ENCODE measurements at regions not wholly inside any gene's neighbourhood (a gene's known extent, or its start where the extent isn't known, plus 50 kb on each side); places are given as distances from the start of the nearest gene placed in this dataset.

DNA sequence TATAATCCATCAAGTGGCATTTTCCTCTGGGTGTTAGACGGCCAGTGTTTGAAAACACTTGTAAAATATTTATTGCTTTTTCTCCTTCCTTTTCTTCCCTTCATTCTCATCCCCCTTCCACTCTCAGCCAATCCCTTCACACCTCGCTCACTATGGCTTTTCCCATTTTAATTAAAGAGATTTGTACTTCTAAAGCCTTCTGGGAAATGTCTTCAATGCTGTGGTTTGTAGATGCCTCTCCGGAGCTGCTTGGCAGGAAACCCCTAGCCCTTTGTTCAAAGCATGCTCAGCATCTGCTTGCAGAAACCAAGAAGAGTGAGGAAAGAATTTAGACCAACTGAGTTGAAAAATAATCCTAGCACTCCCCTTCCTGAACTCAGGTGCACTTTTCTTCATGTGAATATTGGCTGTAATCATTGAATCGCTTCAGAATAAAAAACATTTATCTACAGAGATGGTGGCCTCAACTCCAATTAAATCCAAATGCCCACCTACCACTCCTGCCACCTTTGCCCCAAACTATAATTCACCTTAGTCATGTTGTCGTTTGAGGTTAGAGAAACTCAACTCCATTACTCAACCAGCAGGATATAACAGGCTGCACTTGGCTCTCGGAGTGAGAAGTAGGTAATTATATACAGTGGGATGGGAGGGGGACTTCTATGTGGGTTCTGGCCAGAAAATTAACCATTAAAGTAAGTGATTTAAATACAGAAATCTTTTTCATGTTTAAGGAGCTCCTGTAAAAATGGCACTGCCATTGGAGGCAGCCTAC, 659.4 kb upstream of the CAMK1G start:
- H3K4me3 Mint-ChIP-seq (ENCODE audit: unreplicated experiment), result no peak overlapping the region
- no peaks in the 10 kb centered on the region for H3K36me3 Mint-ChIP-seq (ENCODE audit: low read depth, unreplicated experiment)
- H3K9me3 Mint-ChIP-seq (ENCODE audit: unreplicated experiment), result no peaks in the 10 kb centered on the region
- DNase-seq (ENCODE audit: low read depth) (peak; percentile 73), FAIRE-seq (no peak)
- H3K27ac ChIP-seq (ENCODE audit: low read depth, low read length), result no peak overlapping the region
- no peak overlapping the region for H2AFZ ChIP-seq (ENCODE audit: low read depth, low read length)
- no peaks in the 10 kb centered on the region for H3K79me2 ChIP-seq (ENCODE audit: insufficient read depth, low read length)
- no peaks in the 10 kb centered on the region for H3K9me3 ChIP-seq (ENCODE audit: insufficient read depth, low read depth, low read length)
- no peak for TF ChIP-seq EZH2 (IDR thresholded peaks at IDR 0.05; ENCODE audit: insufficient read depth, low read length)
- TF ChIP-seq, protein P1, sequence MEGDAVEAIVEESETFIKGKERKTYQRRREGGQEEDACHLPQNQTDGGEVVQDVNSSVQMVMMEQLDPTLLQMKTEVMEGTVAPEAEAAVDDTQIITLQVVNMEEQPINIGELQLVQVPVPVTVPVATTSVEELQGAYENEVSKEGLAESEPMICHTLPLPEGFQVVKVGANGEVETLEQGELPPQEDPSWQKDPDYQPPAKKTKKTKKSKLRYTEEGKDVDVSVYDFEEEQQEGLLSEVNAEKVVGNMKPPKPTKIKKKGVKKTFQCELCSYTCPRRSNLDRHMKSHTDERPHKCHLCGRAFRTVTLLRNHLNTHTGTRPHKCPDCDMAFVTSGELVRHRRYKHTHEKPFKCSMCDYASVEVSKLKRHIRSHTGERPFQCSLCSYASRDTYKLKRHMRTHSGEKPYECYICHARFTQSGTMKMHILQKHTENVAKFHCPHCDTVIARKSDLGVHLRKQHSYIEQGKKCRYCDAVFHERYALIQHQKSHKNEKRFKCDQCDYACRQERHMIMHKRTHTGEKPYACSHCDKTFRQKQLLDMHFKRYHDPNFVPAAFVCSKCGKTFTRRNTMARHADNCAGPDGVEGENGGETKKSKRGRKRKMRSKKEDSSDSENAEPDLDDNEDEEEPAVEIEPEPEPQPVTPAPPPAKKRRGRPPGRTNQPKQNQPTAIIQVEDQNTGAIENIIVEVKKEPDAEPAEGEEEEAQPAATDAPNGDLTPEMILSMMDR (IDR thresholded peaks at IDR 0.05; ENCODE audit: insufficient read depth, low read depth, low read length), result no peak
- no peaks in the 10 kb centered on the region for H3K36me3 ChIP-seq (ENCODE audit: insufficient read depth, low read length)
- no peaks in the 10 kb centered on the region for H3K4me1 ChIP-seq (ENCODE audit: insufficient read depth, low read length)
- no peaks in the 10 kb centered on the region for H3K4me1 Mint-ChIP-seq (ENCODE audit: low read depth, unreplicated experiment)
- H3K27me3 ChIP-seq (ENCODE audit: insufficient read depth, low read length), result no peaks in the 10 kb centered on the region
- H3K27ac Mint-ChIP-seq (ENCODE audit: unreplicated experiment), result no peak overlapping the region
- H3K27me3 Mint-ChIP-seq (ENCODE audit: low read depth, unreplicated experiment), result no peaks in the 10 kb centered on the region
- no peak overlapping the region for H3K9ac ChIP-seq (ENCODE audit: low read length)
- no peaks in the 10 kb centered on the region for H4K20me1 ChIP-seq (ENCODE audit: insufficient read depth, low read length)
- no peak overlapping the region for H3K4me3 ChIP-seq (ENCODE audit: insufficient read depth, low read depth, low read length)
- H3K4me2 ChIP-seq (ENCODE audit: low read length), result no peak overlapping the region

DNA sequence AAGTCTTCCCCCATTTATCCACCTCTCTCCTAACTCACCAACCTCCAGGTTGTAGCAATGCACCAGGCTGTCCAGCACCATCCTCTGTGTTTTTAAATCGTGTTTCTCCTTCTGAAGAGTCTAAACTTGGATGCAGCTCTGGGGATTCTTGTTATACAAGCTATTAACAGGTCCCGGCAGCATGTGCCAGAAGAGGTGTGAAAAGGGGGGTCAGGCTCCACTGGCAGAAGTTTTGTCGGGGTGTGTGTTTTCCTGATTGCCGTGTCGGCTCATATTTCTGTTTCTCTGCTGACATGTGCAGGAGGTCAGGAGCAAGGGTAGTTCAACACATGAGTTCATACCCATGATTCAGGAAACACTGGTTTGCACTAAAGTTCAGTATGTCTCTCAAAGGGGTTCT, 658.6 kb upstream of the CAMK1G start:
- no peak overlapping the region for H3K4me3 Mint-ChIP-seq (ENCODE audit: unreplicated experiment)
- H3K79me2 ChIP-seq (ENCODE audit: insufficient read depth, low read length), result no peaks in the 10 kb centered on the region
- H3K27me3 ChIP-seq (ENCODE audit: insufficient read depth, low read length), result no peaks in the 10 kb centered on the region
- TF ChIP-seq EZH2 (IDR thresholded peaks at IDR 0.05; ENCODE audit: insufficient read depth, low read length), result no peak
- TF ChIP-seq, protein P1 (IDR thresholded peaks at IDR 0.05; ENCODE audit: insufficient read depth, low read depth, low read length), result no peak
- no peak overlapping the region for H3K4me3 ChIP-seq (ENCODE audit: insufficient read depth, low read depth, low read length)
- H3K27ac ChIP-seq (ENCODE audit: low read depth, low read length), result no peak overlapping the region
- no peak overlapping the region for H3K4me2 ChIP-seq (ENCODE audit: low read length)
- FAIRE-seq, result no peak
- no peaks in the 10 kb centered on the region for H3K27me3 Mint-ChIP-seq (ENCODE audit: low read depth, unreplicated experiment)
- no peak overlapping the region for H3K27ac Mint-ChIP-seq (ENCODE audit: unreplicated experiment)
- H3K9me3 Mint-ChIP-seq (ENCODE audit: unreplicated experiment), result no peaks in the 10 kb centered on the region
- H3K9me3 ChIP-seq (ENCODE audit: insufficient read depth, low read depth, low read length), result no peaks in the 10 kb centered on the region
- H3K9ac ChIP-seq (ENCODE audit: low read length), result no peak overlapping the region
- no peak for DNase-seq (ENCODE audit: low read depth)
- H2AFZ ChIP-seq (ENCODE audit: low read depth, low read length), result no peak overlapping the region
- H3K36me3 Mint-ChIP-seq (ENCODE audit: low read depth, unreplicated experiment), result no peaks in the 10 kb centered on the region
- H4K20me1 ChIP-seq (ENCODE audit: insufficient read depth, low read length), result no peaks in the 10 kb centered on the region
- no peaks in the 10 kb centered on the region for H3K4me1 ChIP-seq (ENCODE audit: insufficient read depth, low read length)
- H3K4me1 Mint-ChIP-seq (ENCODE audit: low read depth, unreplicated experiment), result no peaks in the 10 kb centered on the region
- no peaks in the 10 kb centered on the region for H3K36me3 ChIP-seq (ENCODE audit: insufficient read depth, low read length)

DNA sequence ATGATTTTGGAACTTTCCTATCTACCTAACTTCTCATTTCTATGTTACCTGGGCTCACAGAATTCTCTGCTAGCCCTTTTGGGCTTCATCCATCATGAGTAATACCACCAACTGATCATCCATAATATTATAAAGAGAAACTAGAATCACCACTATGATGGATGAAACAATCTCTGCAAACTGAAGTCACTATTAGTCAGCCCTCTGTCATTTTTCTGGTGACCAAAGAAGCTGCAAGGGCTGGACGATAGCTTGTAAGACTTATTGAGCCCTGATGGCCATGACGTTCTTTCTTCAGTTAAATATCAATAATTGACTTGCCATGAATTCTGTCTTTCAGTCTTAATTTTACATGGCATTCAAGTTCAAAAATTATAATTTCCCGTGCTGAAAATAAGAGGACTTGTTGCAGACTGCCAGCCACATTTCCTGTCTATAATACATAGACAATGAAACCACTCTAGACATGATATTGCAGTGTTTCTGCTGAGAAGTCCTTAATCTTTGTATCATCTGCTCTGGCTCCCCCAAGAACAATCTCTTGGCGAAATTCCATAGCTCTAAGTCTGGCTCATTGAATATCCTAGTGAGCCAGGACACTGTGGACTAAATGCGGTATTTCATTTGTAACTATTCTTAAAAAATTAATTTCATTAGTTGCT, 655.0 kb upstream of the CAMK1G start:
- TF ChIP-seq EZH2 (IDR thresholded peaks at IDR 0.05; ENCODE audit: insufficient read depth, low read length), result no peak
- TF ChIP-seq, protein P1 (IDR thresholded peaks at IDR 0.05; ENCODE audit: insufficient read depth, low read depth, low read length), result no peak
- Mint-ChIP-seq H3K9me3 (ENCODE audit: unreplicated experiment) (no peaks in the 10 kb centered on the region), H3K36me3 (ENCODE audit: low read depth, unreplicated experiment) (no peaks in the 10 kb centered on the region), H3K4me1 (ENCODE audit: low read depth, unreplicated experiment) (no peaks in the 10 kb centered on the region), H3K27me3 (ENCODE audit: low read depth, unreplicated experiment) (peaks cover 2% of the 10 kb centered on the region), H3K27ac (ENCODE audit: unreplicated experiment) (no peak overlapping the region), H3K4me3 (ENCODE audit: unreplicated experiment) (no peak overlapping the region)
- H3K36me3 ChIP-seq (ENCODE audit: insufficient read depth, low read length), result no peaks in the 10 kb centered on the region
- no peak overlapping the region for H3K4me2 ChIP-seq (ENCODE audit: low read length)
- H3K4me3 ChIP-seq (ENCODE audit: insufficient read depth, low read depth, low read length), result no peak overlapping the region
- H3K9me3 ChIP-seq (ENCODE audit: insufficient read depth, low read depth, low read length), result no peaks in the 10 kb centered on the region
- H3K27me3 ChIP-seq (ENCODE audit: insufficient read depth, low read length), result no peaks in the 10 kb centered on the region
- DNase-seq (ENCODE audit: low read depth) (no peak), FAIRE-seq (no peak)
- no peaks in the 10 kb centered on the region for H3K4me1 ChIP-seq (ENCODE audit: insufficient read depth, low read length)
- H3K79me2 ChIP-seq (ENCODE audit: insufficient read depth, low read length), result no peaks in the 10 kb centered on the region
- H4K20me1 ChIP-seq (ENCODE audit: insufficient read depth, low read length), result no peaks in the 10 kb centered on the region
- no peak overlapping the region for H3K9ac ChIP-seq (ENCODE audit: low read length)
- no peak overlapping the region for H3K27ac ChIP-seq (ENCODE audit: low read depth, low read length)
- no peak overlapping the region for H2AFZ ChIP-seq (ENCODE audit: low read depth, low read length)
